NK-92 treated with Interleukin-12 subunit alpha and Interleukin-12 subunit beta, amount 100 ng/mL, for 24 hours (cell line): ENCODE measurements at regions not wholly inside any gene's neighbourhood (a gene's known extent, or its start where the extent isn't known, plus 50 kb on each side); places are given as distances from the start of the nearest gene placed in this dataset.

Source experiments
- DNase-seq: peaks from one replicate; lab custom pipeline; 2025; lab: John Stamatoyannopoulos, UW

DNA sequence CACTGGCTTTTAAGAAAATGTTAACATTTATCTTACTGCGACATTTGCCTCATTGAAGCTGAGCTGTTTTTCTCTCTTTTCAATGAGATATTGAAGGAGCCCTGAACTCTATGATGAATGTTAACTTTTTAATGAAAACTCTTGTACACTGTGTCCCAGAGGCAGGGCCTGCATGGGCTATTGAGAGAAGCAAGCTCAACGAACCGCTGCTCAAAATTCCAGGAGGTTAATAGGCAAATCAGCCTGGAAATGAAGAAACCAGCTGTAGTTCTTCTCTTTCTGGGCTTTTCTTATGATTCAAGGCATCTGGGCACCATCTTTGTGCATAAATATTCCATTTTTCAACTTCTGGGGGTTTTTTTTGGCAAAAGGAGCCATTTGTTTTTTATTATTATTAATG lies 168.4 kb upstream of the NPVF start:
- DNase-seq, result no peak

- no peak for DNase-seq
Observed at GRCh38 chr7:25398418-25398817, 170.1 kb upstream of the NPVF start.

GRCh38 chr7:25399000-25399750 lies 170.9 kb upstream of the NPVF start:
- no peak for DNase-seq

GRCh38 chr7:25402532-25402931 lies 174.2 kb upstream of the NPVF start:
- DNase-seq, result no peak

- no peak for DNase-seq
Observed at GRCh38 chr7:25405736-25406135, 177.4 kb upstream of the NPVF start.

- DNase-seq, result no peak
Observed at GRCh38 chr7:25407053-25407452, 178.8 kb upstream of the NPVF start.

DNA sequence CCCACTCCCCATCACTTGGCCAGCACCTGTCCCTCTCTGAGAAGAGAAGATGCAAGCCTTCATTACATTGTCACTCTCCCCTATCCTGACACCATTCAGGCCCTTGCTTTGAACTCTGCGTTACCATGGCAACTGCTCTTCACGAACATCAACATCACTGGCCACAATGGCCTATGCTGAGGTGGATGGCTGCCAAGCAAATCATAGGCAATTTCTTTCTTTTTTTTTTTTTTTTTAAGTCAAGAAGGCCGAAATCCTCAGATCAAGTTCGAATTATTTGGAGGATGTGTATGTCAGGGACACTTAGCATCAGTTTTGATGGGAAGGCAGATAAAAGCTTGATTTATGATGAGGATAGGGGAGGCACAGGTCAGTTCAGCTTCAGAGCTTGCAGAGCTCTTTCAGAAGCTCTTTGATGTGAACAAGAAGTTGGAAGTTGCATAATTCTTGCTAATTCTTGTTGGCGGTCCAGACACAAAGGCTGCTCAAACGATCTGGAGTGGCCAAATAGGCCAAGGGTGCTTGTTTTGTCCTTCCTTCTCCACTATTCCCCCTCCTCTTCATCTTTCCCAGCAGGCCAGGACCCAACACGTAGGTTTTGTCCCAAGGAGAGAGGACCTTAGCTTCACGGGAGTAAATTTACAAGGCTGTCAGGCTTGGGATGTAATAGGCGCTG lies 179.9 kb upstream of the NPVF start:
- DNase-seq, result no peak

GRCh38 chr7:25408876-25409275 lies 180.6 kb upstream of the NPVF start:
- DNase-seq, result no peak

DNA sequence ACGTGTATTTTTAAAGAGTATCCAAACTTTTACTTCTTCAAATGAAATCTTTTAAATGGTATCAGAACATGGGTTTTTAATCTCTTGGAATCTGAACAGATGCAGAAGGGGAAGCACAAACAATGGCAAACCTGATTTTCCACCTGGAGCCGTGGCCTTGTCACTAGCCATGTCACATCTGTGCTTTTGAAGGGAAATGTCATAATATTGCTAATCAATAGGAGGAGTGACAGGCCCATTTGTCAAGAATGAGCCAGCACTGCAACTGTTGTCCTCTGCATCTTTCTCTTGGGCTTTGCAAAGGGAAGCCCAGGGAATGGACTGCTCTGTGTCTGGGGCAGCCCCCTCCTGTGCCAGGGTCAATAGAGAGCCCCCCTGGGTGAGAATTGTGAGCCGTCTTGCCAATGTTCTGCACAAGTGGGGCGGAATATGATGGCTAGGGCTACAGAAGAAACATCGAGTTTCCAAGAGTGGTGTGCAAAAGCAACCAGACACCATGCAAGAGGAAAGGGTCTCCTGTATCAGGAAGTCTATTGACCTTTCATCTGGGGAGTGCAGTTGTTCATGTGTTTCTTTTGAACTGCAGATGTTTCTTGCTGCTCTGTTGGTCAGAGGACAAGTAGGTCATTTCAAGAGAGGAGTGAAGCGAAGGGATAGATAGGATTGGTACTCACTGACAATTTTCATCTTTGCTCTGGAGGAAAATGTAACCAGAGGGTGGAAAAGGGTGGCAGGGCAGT lies 181.8 kb upstream of the NPVF start:
- DNase-seq, result no peak

DNA sequence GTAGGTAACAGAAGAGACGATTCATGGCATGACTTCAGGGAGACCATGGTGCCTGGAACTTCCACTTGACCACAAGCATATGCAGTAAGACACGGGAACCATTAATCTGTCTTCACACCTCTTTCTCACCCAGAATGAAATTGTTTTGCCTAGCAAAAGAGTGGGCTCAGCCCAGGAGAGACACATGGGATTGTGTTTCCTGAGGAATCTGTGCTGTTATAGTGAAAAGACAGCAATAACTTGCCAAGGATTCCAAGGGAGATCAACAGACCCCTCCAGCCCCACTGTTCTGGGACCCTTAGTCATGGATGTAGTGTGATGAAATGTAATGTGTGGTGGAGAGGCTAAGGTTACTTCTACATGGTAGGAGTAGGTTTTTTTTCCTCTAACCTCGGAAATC lies 192.5 kb upstream of the NPVF start:
- no peak for DNase-seq

DNA sequence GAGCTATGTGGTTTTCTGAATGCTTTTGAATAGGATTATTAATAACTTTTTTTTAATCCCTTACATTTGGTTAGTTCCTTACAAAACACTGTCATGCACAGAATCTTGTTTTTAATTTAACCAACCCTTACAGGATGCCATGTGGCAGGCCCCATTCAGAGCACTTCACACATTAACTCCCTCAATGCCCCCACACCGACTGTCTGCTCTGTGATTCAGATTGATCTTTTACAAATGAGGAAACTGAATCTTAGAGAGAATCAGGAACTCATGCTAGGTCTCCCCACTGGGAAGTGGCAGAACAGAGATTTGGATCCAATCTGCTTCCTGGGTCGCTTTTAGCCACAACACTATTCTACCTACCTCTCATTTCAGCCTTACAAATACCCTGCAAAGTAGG lies 195.8 kb upstream of the NPVF start:
- DNase-seq, result no peak

GRCh38 chr7:25424855-25425254 lies 196.6 kb upstream of the NPVF start:
- no peak for DNase-seq

DNA sequence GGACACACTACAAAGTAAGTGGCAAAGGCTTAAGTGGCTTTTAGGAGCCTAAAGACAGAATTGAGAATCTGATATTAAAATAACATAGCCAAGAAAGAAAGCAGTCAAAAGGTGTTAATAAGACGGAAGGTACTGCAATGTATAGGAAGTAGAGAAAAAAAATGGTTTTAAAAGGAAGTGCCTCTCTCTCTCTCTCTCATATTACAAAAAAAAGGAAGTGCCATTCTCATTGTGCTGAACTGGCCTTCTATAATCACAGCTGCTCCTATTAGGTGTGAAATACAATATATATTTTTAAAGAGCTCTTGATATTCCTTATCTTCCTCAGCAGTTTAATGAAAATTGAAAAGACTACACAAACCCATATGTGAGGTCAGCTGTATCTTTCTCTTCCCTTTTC lies 199.4 kb upstream of the NPVF start:
- DNase-seq, result no peak

DNA sequence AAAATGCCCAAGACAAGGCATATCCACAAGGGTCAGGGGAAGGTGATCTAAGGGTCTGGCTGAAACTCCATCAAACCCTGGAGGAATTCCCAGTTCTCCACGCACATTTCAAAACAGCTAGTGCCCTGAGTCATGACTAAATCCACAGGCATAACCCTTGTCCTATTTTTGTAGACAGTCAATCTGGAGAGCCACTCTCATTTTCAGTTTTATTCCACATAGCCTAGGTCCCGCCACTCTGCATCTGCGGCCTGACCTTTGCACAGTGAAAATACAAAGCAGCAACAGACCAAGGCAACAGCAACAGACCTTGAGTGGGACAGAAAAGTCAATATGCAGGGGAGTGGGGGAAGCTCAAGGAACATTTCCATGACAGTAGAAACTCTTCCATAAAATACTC lies 201.4 kb upstream of the NPVF start:
- DNase-seq, result no peak

DNA sequence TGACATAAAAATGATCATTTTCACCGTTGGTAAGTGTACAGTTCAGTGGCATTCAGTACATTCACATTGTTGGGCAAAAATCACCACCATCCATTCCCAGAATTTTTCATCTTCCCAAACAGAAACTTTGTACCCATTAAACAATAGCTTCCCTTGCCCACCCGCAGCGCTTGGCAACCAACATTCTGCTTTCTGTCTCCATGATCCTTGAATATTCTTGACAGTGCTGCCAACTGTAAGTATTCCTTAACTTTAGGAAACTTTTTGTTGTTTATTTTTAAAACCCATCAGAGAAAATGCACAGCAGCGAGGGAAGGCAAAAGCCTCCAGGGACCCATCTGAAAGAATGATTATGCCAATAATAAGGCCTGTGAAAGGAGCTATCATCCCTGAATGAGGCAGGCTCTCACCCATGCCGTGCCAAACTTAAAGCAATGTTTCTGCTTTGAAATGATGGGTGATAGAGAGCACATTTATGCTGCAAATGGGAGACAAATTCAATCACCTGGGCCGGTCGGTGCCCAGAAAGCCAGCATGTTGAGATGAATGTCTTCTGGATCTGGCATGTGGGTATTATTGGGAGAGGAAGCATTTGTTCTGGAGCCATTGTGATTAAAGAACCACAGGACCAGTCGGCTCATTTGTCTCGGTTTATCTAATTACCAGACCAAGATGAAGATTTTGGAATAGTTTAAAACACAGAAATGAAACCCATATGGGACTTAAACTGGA lies 202.1 kb upstream of the NPVF start:
- no peak for DNase-seq

DNA sequence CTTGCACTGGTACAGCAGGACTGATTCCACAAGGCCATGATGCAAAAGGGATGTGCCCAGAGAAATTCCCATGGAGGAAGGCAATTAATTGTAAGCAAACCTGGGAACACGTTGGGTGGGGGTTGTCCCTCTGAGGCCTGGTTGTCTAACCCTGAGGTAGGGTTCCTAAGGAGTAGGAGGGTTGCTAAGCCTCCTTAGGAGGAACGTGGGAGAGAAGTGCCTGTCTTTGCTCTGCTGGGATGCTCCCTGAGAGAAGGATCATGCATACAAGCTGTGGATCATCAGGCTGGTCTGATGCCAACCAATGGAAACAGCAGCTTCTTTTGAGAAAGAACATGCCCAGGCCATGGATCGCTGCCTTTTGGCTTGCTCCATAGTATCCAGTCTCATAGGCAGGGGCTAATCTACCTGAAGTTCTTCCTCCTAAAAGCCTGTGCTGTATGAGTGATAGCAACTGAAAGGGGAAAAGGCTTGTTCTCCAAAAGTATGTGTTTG lies 203.7 kb upstream of the NPVF start:
- no peak for DNase-seq

DNA sequence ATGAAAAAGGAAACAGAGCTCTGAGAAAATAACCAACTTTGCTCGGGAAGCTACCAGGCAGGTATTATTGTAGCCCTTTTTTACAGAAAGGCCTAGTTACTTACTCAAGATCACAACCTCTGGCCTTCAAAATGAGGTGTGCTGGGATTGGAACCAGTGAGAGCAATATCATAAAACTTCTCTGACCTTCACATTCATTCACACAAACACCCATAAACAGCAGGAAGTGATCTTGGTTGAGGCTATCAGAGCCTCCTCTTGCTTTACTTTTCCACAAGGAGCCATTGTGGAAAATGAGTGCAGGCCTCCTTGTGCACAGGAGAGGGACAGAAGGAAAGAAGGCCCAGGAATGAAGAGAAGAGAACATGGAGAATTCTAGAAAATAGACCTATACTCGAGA lies 204.5 kb upstream of the NPVF start:
- DNase-seq, result no peak

- no peak for DNase-seq
Observed at GRCh38 chr7:25436413-25436812, 208.1 kb upstream of the NPVF start.

- DNase-seq, result no peak
Observed at GRCh38 chr7:25437308-25437707, 209.0 kb upstream of the NPVF start.

DNA sequence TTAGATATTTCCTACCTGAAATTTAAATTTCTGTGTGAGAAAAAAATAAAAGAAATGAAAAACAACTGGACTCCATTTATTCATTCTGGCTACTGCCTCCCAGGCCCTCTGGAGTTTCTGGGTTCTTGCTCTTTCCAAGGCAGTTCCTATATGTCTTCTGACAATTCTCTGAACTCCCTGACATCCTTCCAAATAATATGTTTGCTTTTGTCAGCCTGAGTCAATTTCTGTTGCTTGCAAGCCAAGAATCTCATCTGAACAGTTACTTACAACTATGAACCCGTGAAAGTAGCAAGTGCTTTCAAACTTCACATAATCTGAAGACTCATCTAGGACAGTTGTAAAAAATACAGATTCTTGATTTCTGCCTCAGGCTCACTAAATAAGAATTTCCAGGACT lies 216.7 kb upstream of the NPVF start:
- no peak for DNase-seq

GRCh38 chr7:25448301-25448700 lies 220.0 kb upstream of the NPVF start:
- DNase-seq, result no peak

DNA sequence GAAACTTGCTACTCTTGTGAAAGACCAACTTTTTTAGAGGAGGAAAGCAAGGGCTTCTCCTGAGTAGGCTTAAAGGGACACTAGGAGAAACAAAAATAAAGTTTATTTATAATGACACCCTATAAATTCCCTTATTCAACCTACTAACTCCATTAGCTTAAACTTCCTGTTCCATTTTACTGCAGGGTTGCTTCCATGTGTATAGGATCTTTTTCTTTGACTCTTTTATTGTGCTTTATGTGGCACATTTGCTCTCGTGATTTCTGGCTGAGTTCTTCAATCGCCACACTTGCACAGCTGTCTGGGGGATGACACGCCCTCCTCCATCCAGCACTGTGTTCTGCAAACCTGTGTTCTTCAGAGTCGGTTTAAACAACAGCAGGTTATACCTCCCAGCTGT lies 225.7 kb upstream of the NPVF start:
- DNase-seq, result no peak
